ENCODE measurements at regions not wholly inside any gene's neighbourhood (a gene's known extent, or its start where the extent isn't known, plus 50 kb on each side); places are given as distances from the start of the nearest gene placed in this dataset.
A peak's percentile ranks its signal among the peaks of the same experiment; 100 is the strongest.

- no peak overlapping the region for H3K9ac ChIP-seq (ENCODE audit: low read length)
- DNase-seq: no peak
- no peak overlapping the region for H3K4me2 ChIP-seq (ENCODE audit: low read depth, low read length)
- H3K4me1 ChIP-seq (ENCODE audit: low read length): no peaks in the 10 kb centered on the region
- no peaks in the 10 kb centered on the region for H3K9me2 ChIP-seq (replicated peaks; ENCODE audit: insufficient read depth, low read length)
- no peaks in the 10 kb centered on the region for H4K20me1 ChIP-seq (ENCODE audit: insufficient read depth, low read length)
- no peaks in the 10 kb centered on the region for H3K9me3 ChIP-seq (replicated peaks; ENCODE audit: insufficient read depth, low read length)
- H3K36me3 ChIP-seq (replicated peaks; ENCODE audit: insufficient read depth, low read length): no peaks in the 10 kb centered on the region
- no peak overlapping the region for H3K27ac ChIP-seq (ENCODE audit: low read length)
- no peaks in the 10 kb centered on the region for H3F3A ChIP-seq (ENCODE audit: insufficient read depth, low read length)
- H3K4me3 ChIP-seq (ENCODE audit: low read length): no peak overlapping the region
- H3K27me3 ChIP-seq (replicated peaks; ENCODE audit: insufficient read depth, low read length): no peaks in the 10 kb centered on the region
- TF ChIP-seq, protein P1, sequence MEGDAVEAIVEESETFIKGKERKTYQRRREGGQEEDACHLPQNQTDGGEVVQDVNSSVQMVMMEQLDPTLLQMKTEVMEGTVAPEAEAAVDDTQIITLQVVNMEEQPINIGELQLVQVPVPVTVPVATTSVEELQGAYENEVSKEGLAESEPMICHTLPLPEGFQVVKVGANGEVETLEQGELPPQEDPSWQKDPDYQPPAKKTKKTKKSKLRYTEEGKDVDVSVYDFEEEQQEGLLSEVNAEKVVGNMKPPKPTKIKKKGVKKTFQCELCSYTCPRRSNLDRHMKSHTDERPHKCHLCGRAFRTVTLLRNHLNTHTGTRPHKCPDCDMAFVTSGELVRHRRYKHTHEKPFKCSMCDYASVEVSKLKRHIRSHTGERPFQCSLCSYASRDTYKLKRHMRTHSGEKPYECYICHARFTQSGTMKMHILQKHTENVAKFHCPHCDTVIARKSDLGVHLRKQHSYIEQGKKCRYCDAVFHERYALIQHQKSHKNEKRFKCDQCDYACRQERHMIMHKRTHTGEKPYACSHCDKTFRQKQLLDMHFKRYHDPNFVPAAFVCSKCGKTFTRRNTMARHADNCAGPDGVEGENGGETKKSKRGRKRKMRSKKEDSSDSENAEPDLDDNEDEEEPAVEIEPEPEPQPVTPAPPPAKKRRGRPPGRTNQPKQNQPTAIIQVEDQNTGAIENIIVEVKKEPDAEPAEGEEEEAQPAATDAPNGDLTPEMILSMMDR (IDR thresholded peaks at IDR 0.05; ENCODE audit: low read length): no peak
- TF ChIP-seq EZH2 (optimal IDR thresholded peaks at IDR 0.05; ENCODE audit: low read depth, low read length) (no peak), EZH2phosphoT487 (IDR thresholded peaks at IDR 0.05; ENCODE audit: low read length) (no peak)
- no peaks in the 10 kb centered on the region for H3K79me2 ChIP-seq (ENCODE audit: low read length)
- no peak overlapping the region for H2AFZ ChIP-seq (ENCODE audit: low read length)
Observed at GRCh38 chr3:83913381-83913780, 1045.4 kb upstream of the CADM2 start.

GRCh38 chr3:83926291-83926690 is 1032.5 kb upstream of the CADM2 start:
- H3K9me3 ChIP-seq (replicated peaks; ENCODE audit: insufficient read depth, low read length): no peaks in the 10 kb centered on the region
- no peak for DNase-seq
- no peak for TF ChIP-seq EZH2phosphoT487 (IDR thresholded peaks at IDR 0.05; ENCODE audit: low read length)
- TF ChIP-seq EZH2 (optimal IDR thresholded peaks at IDR 0.05; ENCODE audit: low read depth, low read length): no peak
- TF ChIP-seq, protein P1 (IDR thresholded peaks at IDR 0.05; ENCODE audit: low read length): no peak
- no peaks in the 10 kb centered on the region for H3K9me2 ChIP-seq (replicated peaks; ENCODE audit: insufficient read depth, low read length)
- no peaks in the 10 kb centered on the region for H3K36me3 ChIP-seq (replicated peaks; ENCODE audit: insufficient read depth, low read length)
- no peaks in the 10 kb centered on the region for H3K4me1 ChIP-seq (ENCODE audit: low read length)
- H3K9ac ChIP-seq (ENCODE audit: low read length): no peak overlapping the region
- no peaks in the 10 kb centered on the region for H4K20me1 ChIP-seq (ENCODE audit: insufficient read depth, low read length)
- no peak overlapping the region for H2AFZ ChIP-seq (ENCODE audit: low read length)
- H3K27me3 ChIP-seq (replicated peaks; ENCODE audit: insufficient read depth, low read length): no peaks in the 10 kb centered on the region
- no peak overlapping the region for H3K27ac ChIP-seq (ENCODE audit: low read length)
- H3K79me2 ChIP-seq (ENCODE audit: low read length): no peaks in the 10 kb centered on the region
- H3K4me2 ChIP-seq (ENCODE audit: low read depth, low read length): no peak overlapping the region
- no peaks in the 10 kb centered on the region for H3F3A ChIP-seq (ENCODE audit: insufficient read depth, low read length)
- H3K4me3 ChIP-seq (ENCODE audit: low read length): no peak overlapping the region

DNA sequence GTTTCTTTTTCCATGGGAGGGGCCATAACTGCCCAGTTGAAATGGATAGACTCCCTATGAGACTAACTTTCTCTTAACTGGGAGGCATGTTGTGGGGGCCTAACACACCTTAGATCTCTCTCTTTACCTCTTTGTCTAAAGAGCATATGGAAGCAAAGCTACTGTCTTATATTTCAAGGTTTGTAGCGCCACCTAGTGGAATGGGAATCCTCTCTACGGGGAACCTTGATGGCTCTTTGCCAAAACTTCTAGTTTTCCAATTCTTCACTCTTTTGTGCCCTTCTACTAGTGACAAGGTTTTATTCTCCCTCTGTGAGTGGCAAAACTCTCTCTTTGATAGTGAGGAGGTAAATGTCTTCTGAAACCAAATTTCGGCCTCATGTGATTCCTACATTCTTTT is 1030.4 kb upstream of the CADM2 start:
- TF ChIP-seq, protein P1 (IDR thresholded peaks at IDR 0.05; ENCODE audit: low read length): peak; percentile 38
- no peak for TF ChIP-seq EZH2 (optimal IDR thresholded peaks at IDR 0.05; ENCODE audit: low read depth, low read length)
- H3K9ac ChIP-seq (ENCODE audit: low read length): no peak overlapping the region
- no peaks in the 10 kb centered on the region for H3K9me3 ChIP-seq (replicated peaks; ENCODE audit: insufficient read depth, low read length)
- H3F3A ChIP-seq (ENCODE audit: insufficient read depth, low read length): no peaks in the 10 kb centered on the region
- no peaks in the 10 kb centered on the region for H3K4me1 ChIP-seq (ENCODE audit: low read length)
- no peaks in the 10 kb centered on the region for H3K36me3 ChIP-seq (replicated peaks; ENCODE audit: insufficient read depth, low read length)
- H3K4me2 ChIP-seq (ENCODE audit: low read depth, low read length): no peak overlapping the region
- H3K4me3 ChIP-seq (ENCODE audit: low read length): no peak overlapping the region
- no peaks in the 10 kb centered on the region for H3K27me3 ChIP-seq (replicated peaks; ENCODE audit: insufficient read depth, low read length)
- DNase-seq: peak; percentile 64
- no peak overlapping the region for H3K27ac ChIP-seq (ENCODE audit: low read length)
- no peak overlapping the region for H2AFZ ChIP-seq (ENCODE audit: low read length)
- no peaks in the 10 kb centered on the region for H3K79me2 ChIP-seq (ENCODE audit: low read length)
- no peaks in the 10 kb centered on the region for H4K20me1 ChIP-seq (ENCODE audit: insufficient read depth, low read length)
- no peaks in the 10 kb centered on the region for H3K9me2 ChIP-seq (replicated peaks; ENCODE audit: insufficient read depth, low read length)
